Fibroblast of pulmonary artery (primary cell): ENCODE measurements at regions not wholly inside any gene's neighbourhood (a gene's known extent, or its start where the extent isn't known, plus 50 kb on each side); places are given as distances from the start of the nearest gene placed in this dataset.

Experiments
- DNase-seq: peaks from one replicate; pipeline ENCODE4 v3.0.0-alpha.2; 2010; ENCODE audit warnings: low read depth
- H3K4me3 ChIP-seq: replicated peaks from 2 replicates; pipeline ENCODE4 v1.5.1; 2011; ENCODE audit warnings: low read depth, mild to moderate bottlenecking, control low read depth, low read length, moderate library complexity
- TF ChIP-seq, protein P1 (sequence below): IDR thresholded peaks from 2 replicates; pipeline ENCODE4 v1.5.1; 2011; ENCODE audit warnings: mild to moderate bottlenecking, control low read depth, low read length, inconsistent platforms; ENCODE audit errors: missing control alignments

DNA sequence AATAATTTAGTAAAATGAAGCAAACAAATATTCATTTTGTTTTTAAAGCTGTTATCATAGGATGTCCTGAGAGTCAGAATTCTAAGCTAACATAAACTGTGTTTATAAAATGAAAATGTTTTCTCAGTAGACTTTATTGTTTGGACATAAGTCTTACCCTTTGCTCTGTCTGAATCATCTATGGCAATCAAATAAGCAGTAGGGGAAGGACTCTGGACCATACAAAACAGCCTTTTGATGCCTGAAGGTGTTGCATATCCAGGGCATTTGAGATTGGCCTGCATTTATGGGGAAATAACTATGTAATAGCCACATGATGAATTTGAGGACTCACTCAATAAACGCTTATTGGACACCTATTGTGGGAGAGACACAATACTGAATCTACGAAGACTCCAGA is 123.0 kb upstream of the ATP5MC3 start:
- no peak overlapping the region for H3K4me3 ChIP-seq
- no peak for DNase-seq
- TF ChIP-seq, protein P1, sequence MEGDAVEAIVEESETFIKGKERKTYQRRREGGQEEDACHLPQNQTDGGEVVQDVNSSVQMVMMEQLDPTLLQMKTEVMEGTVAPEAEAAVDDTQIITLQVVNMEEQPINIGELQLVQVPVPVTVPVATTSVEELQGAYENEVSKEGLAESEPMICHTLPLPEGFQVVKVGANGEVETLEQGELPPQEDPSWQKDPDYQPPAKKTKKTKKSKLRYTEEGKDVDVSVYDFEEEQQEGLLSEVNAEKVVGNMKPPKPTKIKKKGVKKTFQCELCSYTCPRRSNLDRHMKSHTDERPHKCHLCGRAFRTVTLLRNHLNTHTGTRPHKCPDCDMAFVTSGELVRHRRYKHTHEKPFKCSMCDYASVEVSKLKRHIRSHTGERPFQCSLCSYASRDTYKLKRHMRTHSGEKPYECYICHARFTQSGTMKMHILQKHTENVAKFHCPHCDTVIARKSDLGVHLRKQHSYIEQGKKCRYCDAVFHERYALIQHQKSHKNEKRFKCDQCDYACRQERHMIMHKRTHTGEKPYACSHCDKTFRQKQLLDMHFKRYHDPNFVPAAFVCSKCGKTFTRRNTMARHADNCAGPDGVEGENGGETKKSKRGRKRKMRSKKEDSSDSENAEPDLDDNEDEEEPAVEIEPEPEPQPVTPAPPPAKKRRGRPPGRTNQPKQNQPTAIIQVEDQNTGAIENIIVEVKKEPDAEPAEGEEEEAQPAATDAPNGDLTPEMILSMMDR: no peak

DNA sequence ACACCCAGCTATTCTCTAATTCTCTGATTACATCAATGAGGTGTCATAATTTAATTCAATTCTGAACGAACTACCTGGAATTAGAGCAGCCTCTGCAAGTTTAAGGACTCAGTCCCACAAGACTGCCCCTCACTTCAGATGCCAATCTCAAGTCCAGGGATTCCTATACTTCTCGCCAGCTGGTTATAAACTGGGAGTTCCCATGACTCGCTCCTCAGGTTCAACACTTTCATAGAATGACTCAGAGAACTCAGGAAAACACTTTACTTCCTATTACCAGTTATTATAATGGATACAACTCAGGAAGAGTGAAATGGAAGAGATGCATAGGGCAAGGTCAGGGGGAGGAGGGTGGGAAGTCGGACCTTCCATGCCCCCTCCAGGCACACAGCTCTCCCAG is 112.3 kb upstream of the ATP5MC3 start:
- TF ChIP-seq, protein P1: no peak
- no peak overlapping the region for H3K4me3 ChIP-seq
- no peak for DNase-seq

DNA sequence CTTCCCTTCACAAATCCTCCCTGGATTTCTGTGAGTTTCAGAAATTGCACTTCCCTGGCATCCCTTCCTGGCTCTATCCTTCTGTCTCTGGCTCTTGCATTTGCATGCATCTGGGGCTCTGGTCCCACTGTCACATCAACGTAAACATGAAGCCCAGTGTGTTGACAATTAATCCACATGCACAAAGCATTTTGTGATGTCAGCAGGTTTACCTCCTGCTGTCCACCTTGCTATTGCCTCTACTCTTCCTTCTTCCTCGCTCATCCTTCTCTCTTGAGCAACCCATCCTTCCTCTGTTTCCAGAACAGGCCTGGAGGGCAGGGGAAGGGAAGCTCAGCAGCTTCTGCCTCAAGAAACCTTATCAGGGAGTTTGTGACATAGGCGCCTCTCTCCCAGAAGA is 111.7 kb upstream of the ATP5MC3 start:
- TF ChIP-seq, protein P1: no peak
- no peak for DNase-seq
- no peak overlapping the region for H3K4me3 ChIP-seq

DNA sequence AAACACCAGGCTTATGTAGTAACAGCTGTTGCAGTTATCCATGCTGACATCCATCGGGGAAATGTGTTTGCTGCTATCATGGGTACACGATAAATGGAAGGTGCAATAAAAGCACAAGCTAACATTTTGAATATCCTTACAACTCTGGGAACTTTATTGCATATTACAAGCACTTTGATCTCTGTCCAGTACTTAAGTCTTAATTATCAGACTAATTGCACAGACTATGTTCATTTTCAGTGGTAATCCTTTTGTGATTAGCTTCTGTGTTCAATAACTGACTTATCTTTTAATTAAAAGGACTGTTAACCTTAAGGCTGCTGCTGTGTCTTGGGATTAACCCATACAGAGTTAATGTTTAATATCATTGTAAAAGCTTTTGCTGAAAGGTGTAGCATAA is 101.4 kb upstream of the ATP5MC3 start:
- H3K4me3 ChIP-seq: no peak overlapping the region
- no peak for DNase-seq
- TF ChIP-seq, protein P1: no peak

DNA sequence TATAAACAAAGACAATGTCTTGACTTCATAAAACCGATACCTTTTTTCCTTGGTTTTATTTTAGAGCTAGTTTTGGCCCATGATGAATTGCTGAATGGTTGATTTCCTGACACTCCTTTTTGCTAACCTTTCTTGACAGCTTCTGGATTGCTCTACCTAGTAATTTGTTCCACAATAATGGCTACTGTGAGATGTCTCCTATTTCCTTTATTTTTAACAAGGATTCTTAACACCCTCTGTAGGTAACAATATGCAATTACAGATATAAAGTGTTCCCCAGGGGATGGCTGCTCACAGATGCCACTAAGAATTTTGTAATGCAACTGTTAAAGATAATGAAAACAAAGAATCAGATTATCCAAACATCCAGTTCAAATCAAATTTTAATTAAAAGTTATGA is 100.8 kb upstream of the ATP5MC3 start:
- peak; percentile 61 for DNase-seq
- TF ChIP-seq, protein P1: peak; percentile 49

DNA sequence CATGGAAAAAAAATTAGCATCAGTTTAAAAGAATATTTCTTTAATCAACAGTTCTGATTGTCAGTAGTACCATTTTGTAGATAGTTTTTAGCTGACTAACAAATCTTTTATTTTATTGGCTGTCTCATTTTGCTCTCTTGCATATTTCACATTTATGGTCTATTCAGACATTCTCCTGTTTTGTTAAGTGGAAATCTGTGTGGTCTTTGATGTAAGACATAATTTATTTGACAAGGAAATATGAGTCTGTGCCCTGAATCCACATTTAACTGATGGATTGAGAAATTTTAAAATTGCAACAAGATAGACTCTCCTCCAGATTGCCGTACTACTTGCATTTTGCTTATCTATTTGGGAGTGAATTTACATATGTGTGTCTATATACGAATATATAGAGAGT is 96.3 kb upstream of the ATP5MC3 start:
- no peak for DNase-seq
- H3K4me3 ChIP-seq: no peak overlapping the region
- TF ChIP-seq, protein P1: no peak

More for the DNA sequence above, 100.8 kb upstream of the ATP5MC3 start:
- no peak overlapping the region for H3K4me3 ChIP-seq

DNA sequence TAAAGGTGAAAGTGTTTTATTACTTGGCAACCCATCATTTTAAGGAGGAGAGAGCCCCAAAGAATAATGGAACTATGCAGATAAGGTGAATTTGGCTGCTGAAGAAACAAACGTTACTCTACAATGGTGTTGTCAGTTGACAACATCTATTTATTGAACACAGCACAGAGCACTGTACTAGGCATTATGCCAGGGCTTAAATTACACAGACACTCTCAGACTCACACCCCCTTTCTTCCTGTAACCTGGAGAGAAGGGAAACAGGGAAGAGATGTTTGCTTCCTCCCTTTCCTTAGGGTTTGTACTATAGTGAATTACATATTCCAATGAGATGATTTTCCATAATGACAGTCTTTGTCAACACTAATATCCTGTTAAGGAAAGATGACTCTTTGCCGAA is 94.0 kb upstream of the ATP5MC3 start:
- TF ChIP-seq, protein P1: no peak
- no peak overlapping the region for H3K4me3 ChIP-seq
- DNase-seq: no peak
